ENCODE measurements at regions not wholly inside any gene's neighbourhood (a gene's known extent, or its start where the extent isn't known, plus 50 kb on each side); places are given as distances from the start of the nearest gene placed in this dataset.

DNA sequence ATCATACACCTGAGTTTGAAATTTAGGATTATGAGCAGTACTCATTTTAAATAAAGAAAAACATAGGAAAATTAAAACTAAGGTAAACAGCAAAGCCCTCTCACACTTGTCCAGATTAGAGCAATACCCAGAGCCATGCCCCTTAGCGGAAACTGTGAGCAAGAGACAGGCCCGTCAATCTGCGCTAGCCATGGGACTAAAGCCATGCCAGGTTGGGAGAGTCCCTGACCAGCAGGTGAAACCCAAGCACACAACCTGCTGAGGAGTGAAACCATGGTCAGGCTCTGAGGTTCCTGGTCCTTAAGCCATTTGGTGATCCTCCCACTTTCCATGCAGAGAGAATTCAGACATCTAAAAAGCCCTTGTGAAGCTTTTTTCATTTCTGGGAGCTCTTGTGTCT is 494.3 kb downstream of the STK39 start:
- TF ChIP-seq CTCF (IDR thresholded peaks at IDR 0.05), result no peak

GRCh38 chr2:167752734-167753133 is 494.7 kb downstream of the STK39 start:
- H3K27me3 Mint-ChIP-seq (ENCODE audit: low read depth, poor library complexity), result no peaks in the 10 kb centered on the region
- H3K36me3 Mint-ChIP-seq (ENCODE audit: low read depth), result no peaks in the 10 kb centered on the region
- no peaks in the 10 kb centered on the region for H3K9me3 Mint-ChIP-seq
- no peak overlapping the region for H3K4me3 Mint-ChIP-seq
- TF ChIP-seq CTCF (IDR thresholded peaks at IDR 0.05), result no peak
- H3K27ac Mint-ChIP-seq, result no peak overlapping the region
- no peak for DNase-seq
- H3K4me1 Mint-ChIP-seq, result peaks cover 5% of the 10 kb centered on the region

More for the DNA sequence above, 494.3 kb downstream of the STK39 start:
- no peak for DNase-seq
- H3K4me1 Mint-ChIP-seq, result peaks cover 5% of the 10 kb centered on the region
- H3K9me3 Mint-ChIP-seq, result no peaks in the 10 kb centered on the region
- no peaks in the 10 kb centered on the region for H3K36me3 Mint-ChIP-seq (ENCODE audit: low read depth)
- no peak overlapping the region for H3K4me3 Mint-ChIP-seq
- no peaks in the 10 kb centered on the region for H3K27me3 Mint-ChIP-seq (ENCODE audit: low read depth, poor library complexity)
- no peak overlapping the region for H3K27ac Mint-ChIP-seq

DNA sequence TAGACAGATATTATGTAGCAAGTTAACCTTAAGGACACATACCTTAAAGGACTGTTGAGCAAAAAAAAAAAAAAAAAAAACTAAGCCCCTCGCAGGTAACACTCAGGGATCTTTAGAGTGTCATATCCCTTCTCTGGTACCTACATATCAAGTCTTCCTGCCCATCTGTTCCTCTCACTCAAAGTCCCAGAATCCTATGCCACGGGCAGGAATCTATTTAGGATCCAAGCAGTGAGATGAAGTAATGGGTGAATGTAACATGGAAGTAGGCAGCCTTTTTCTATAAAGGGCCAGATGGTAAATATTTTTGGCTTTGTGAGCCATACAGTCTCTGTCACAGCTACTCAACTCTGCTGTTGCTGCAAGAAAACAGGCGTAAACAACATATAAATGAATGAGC is 496.7 kb downstream of the STK39 start:
- Mint-ChIP-seq H3K9me3 (no peaks in the 10 kb centered on the region), H3K27me3 (ENCODE audit: low read depth, poor library complexity) (no peaks in the 10 kb centered on the region), H3K4me1 (peaks cover 5% of the 10 kb centered on the region), H3K4me3 (no peak overlapping the region), H3K36me3 (ENCODE audit: low read depth) (no peaks in the 10 kb centered on the region), H3K27ac (no peak overlapping the region)
- no peak for DNase-seq
- no peak for TF ChIP-seq CTCF (IDR thresholded peaks at IDR 0.05)

GRCh38 chr2:167749660-167750059 is 497.7 kb downstream of the STK39 start:
- Mint-ChIP-seq H3K4me1 (peaks cover 5% of the 10 kb centered on the region), H3K4me3 (no peak overlapping the region), H3K36me3 (ENCODE audit: low read depth) (no peaks in the 10 kb centered on the region), H3K27ac (no peak overlapping the region), H3K27me3 (ENCODE audit: low read depth, poor library complexity) (no peaks in the 10 kb centered on the region), H3K9me3 (no peaks in the 10 kb centered on the region)
- DNase-seq, result no peak
- TF ChIP-seq CTCF (IDR thresholded peaks at IDR 0.05), result no peak

DNA sequence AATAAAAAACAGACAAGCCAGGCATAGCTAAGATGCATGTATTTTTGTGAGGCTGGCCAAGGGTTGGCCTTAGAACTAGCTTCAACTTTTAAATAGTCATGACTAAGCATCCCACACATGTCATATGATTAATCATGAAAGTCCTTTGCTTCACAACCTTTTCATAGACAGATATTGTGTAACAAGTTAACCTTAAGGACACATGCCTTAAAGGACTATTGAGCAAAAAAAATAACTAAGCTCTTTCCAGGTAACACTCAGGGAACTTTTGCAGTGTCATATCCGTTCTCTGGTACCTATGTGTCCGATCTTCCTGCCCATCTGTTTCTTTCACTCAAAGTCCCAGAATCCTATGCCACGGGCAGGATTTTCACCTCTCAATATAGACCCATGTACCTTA is 498.4 kb downstream of the STK39 start:
- Mint-ChIP-seq H3K27ac (no peak overlapping the region), H3K4me3 (no peak overlapping the region), H3K36me3 (ENCODE audit: low read depth) (no peaks in the 10 kb centered on the region), H3K4me1 (peaks cover 5% of the 10 kb centered on the region), H3K27me3 (ENCODE audit: low read depth, poor library complexity) (no peaks in the 10 kb centered on the region), H3K9me3 (no peaks in the 10 kb centered on the region)
- no peak for TF ChIP-seq CTCF (IDR thresholded peaks at IDR 0.05)
- no peak for DNase-seq

DNA sequence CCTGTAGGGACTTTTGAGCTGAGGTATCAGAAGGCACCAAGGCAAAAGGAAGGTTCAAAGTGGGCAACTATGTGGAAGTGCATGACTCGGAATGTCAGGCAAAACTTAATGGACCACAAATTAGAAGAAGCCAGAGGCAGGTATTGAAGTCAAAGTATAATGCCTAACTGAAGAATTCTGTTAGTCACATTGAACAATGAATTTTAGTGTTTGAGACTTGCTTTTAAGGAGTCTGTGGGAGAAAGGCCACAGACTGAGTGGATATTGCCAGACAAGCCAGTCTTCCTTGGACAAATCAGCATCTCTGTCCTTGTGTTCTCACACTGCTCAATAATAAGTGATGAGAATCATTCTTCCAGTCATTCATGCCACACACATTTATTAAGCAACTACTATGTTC is 498.9 kb downstream of the STK39 start:
- no peak for TF ChIP-seq CTCF (IDR thresholded peaks at IDR 0.05)
- H3K36me3 Mint-ChIP-seq (ENCODE audit: low read depth), result no peaks in the 10 kb centered on the region
- no peak overlapping the region for H3K4me3 Mint-ChIP-seq
- DNase-seq, result no peak
- H3K4me1 Mint-ChIP-seq, result peaks cover 5% of the 10 kb centered on the region
- no peaks in the 10 kb centered on the region for H3K27me3 Mint-ChIP-seq (ENCODE audit: low read depth, poor library complexity)
- no peaks in the 10 kb centered on the region for H3K9me3 Mint-ChIP-seq
- H3K27ac Mint-ChIP-seq, result no peak overlapping the region
